NCI-H1436 treated with DMSO at 0.1 percent for 48 hours (cell line): ENCODE measurements at regions not wholly inside any gene's neighbourhood (a gene's known extent, or its start where the extent isn't known, plus 50 kb on each side); places are given as distances from the start of the nearest gene placed in this dataset.
"Not testable (repeated sequence)": the region's sequence is repeated elsewhere in the genome, so short reads cannot be mapped to it uniquely, and the experiment has no call there.

Experiments used
- DNase-seq: peaks from one replicate; lab custom pipeline; 2025; lab: John Stamatoyannopoulos, UW

DNA sequence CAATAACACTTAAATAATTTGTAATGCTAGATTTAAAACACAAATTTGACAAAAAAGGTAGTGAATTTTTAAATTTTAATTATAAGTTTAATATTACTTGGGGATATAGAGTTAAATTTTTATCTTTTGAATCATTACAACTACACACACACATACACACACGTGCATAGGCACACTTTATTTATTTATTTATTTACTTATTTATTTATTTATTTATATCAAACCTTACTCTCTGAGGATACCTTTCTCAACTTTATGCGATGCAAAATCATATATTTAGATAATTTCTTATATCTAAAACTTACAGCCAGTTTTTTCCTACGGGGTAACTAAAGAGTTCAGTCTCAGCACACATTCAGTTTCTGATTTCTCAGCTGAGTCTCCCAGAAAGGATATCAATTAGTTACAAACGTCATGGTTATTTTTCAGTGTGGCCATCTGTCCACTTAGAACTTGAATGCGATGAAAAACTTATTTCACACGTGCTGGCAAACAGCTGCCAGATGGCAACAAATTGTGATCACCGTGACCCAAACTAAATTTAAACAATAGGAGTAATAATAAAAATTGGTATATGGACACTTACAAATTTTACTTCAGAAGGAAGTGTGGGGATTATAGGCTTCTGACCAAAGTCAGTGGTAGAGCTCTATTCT lies 683.1 kb upstream of the PRR20A start:
- DNase-seq, result no peak

GRCh38 chr13:56459286-56459685 lies 681.4 kb upstream of the PRR20A start:
- DNase-seq, result no peak

GRCh38 chr13:56501750-56502149 lies 639.0 kb upstream of the PRR20A start:
- DNase-seq, result no peak

DNA sequence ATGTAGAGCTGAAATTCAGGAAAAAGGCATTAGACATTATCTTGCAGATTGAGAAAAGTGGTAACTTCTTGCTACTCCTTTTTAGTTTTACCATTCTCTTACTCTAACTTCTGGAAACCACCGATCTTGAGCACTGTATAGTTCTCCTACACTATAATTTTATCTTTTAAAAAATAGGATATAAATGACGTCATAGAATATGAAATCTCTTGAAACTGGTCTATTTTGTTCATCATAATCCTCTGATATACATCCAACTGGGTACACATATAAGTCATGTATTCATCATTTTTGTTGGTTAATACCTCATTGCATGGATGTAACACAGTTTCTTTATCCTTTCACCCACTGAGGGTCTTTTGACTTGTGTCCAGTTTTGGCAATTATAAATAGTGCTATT lies 629.9 kb upstream of the PRR20A start:
- DNase-seq, result no peak

GRCh38 chr13:56512336-56512735 lies 628.4 kb upstream of the PRR20A start:
- DNase-seq, result not testable (repeated sequence)

GRCh38 chr13:56515441-56515840 lies 625.3 kb upstream of the PRR20A start:
- DNase-seq, result no peak

- peak; percentile 63 for DNase-seq
Observed at GRCh38 chr13:56528040-56528790, 612.5 kb upstream of the PRR20A start.

- no peak for DNase-seq
Observed at GRCh38 chr13:56530096-56530495, 610.6 kb upstream of the PRR20A start.

- not testable (repeated sequence) for DNase-seq
Observed at GRCh38 chr13:56547921-56548320, 592.8 kb upstream of the PRR20A start.

DNA sequence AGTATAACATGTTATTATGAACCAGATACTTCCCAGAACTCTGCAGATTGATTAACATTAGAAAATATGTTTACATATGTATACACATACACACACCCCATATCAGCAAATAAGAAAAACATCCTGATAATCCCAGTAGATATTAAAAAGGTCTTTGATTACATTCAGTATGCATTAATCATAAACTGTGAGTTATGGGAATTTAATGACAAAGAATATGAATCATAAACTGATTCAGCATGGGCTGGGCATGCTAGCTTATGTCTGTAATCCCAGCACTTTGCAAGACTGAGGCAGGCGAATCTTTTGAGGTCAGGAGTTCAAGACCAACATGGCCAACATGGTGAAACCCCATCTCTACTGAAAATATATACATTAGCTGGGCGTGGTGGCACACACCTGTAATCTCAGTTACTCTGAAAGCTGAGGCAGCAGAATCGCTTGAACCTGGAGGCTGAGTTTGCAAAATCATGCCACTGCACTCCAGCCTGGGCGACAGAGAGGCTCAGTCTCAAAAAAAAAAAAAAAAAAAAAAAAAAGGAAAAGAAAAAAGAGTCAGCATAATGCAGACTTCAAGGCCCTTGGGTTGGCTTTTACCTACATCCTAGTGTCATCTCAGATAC lies 581.9 kb upstream of the PRR20A start:
- DNase-seq, result no peak

- DNase-seq, result no peak
Observed at GRCh38 chr13:56561327-56561726, 579.4 kb upstream of the PRR20A start.

- DNase-seq, result no peak
Observed at GRCh38 chr13:56563663-56564062, 577.1 kb upstream of the PRR20A start.

GRCh38 chr13:56586976-56587375 lies 553.7 kb upstream of the PRR20A start:
- DNase-seq, result no peak

DNA sequence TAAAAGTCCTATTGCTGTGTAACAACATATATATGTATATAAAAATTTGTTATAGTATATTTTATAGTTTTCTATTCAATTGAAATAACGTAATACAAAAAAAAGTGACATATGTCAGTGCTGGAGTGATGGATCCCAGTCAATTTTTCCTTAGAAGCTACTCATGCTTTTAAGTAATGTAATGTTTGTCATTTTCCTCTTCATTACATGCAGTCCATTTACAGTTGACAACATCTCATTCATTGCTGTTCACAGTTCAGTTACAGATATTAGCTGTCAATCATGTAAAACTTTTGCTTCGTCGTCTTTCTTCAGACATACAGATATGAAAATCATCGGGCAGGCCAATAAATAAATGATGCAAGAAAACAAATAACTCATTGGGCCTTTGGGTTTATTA lies 525.1 kb upstream of the PRR20A start:
- DNase-seq, result no peak

GRCh38 chr13:56622840-56623239 lies 517.9 kb upstream of the PRR20A start:
- no peak for DNase-seq

GRCh38 chr13:56628886-56629285 lies 511.8 kb upstream of the PRR20A start:
- DNase-seq, result not testable (repeated sequence)

DNA sequence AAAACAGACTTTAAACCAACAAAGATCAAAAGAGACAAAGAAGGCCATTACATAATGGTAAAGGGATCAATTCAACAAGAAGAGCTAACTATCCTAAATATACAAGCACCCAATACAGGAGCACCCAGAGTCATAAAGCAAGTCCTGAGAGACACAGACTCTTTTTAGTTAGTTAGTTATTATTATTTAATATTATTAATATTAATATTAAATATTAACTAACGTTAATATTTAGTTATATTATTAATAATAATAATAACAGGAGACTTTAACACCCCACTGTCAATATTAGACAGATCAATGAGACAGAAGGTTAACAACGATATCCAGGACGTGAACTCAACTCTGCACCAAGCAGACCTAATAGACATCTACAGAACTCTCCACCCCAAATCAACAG lies 509.7 kb upstream of the PRR20A start:
- DNase-seq, result not testable (repeated sequence)

DNA sequence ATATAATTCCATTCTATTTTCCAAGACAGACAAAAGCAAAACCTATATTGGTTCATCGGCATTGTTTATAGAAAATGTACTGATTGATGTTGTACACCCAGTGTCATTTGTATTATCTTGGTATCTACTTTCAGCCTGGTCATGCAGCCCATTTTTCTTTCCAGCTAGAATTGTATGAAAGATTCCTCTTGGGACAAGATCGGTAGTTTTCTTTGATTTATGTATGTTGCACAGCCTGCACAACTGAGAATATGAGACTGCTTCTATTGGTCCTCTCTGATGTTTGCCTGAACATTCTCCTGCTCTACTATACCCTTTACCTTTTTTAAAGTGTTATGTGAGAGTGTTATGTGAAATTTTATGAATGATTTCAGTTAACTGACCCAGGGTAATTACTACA lies 487.7 kb upstream of the PRR20A start:
- no peak for DNase-seq

GRCh38 chr13:56659041-56659471 lies 481.7 kb upstream of the PRR20A start:
- DNase-seq, result no peak

GRCh38 chr13:56670563-56670962 lies 470.2 kb upstream of the PRR20A start:
- DNase-seq, result no peak

DNA sequence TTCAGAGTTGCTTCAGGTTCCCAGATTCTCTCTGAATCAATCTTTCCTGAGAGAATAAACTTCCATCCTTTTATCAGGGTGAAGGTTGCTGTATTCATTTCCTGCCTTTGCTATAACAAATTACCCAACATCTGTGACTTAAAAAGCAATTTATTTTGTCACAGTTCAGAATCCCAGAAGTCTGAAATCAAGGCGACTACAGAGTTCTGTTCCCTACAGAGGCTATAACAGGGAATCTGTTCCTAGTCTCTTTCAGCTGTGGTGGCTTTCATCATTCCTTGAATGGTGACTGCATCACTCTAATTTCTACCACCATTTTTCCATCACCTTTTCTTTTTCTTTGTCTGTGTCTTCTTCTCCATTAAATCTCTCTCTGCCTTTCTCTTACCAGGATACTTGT lies 459.3 kb upstream of the PRR20A start:
- DNase-seq, result no peak

GRCh38 chr13:56687131-56687530 lies 453.6 kb upstream of the PRR20A start:
- no peak for DNase-seq

DNA sequence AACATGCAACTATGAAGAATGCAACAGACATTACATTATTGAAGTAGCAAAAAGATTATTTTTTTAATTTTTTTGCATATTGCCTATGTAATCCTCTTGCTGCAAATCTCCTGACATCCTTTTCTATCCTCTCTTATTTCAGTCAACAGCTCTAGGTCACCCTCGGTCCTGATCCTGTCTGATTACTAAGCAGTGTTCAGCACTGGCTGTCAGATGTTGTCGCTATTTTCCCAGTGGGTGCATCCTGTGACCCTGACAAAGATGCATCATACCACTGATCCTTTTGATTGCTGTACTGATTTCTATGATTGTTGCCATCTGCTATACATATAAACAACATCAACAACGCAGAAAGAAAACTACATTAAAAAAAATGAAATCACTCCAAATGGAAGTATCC lies 443.7 kb upstream of the PRR20A start:
- no peak for DNase-seq
